GM21367 (cell line): ENCODE measurements at regions not wholly inside any gene's neighbourhood (a gene's known extent, or its start where the extent isn't known, plus 50 kb on each side); places are given as distances from the start of the nearest gene placed in this dataset.
"Not testable (repeated sequence)": the region's sequence is repeated elsewhere in the genome, so short reads cannot be mapped to it uniquely, and the experiment has no call there.

Source experiments
- ATAC-seq: cut with Tn5 transposase; IDR thresholded peaks from one replicate; pipeline ENCODE4 v1.9.1; 2021; ENCODE audit not compliant: unreplicated experiment

GRCh38 chr1:5198328-5198727 is 543.9 kb downstream of the AJAP1 start:
- no peak for ATAC-seq

GRCh38 chr1:5191470-5191869 is 537.1 kb downstream of the AJAP1 start:
- ATAC-seq = no peak

- no peak for ATAC-seq
Observed at GRCh38 chr1:5189384-5189783, 535.0 kb downstream of the AJAP1 start.

- ATAC-seq = no peak
Observed at GRCh38 chr1:5165762-5166161, 511.4 kb downstream of the AJAP1 start.

- no peak for ATAC-seq
Observed at GRCh38 chr1:5164158-5164557, 509.7 kb downstream of the AJAP1 start.

- ATAC-seq = no peak
Observed at GRCh38 chr1:5161372-5161771, 507.0 kb downstream of the AJAP1 start.

- ATAC-seq = no peak
Observed at GRCh38 chr1:5157175-5157574, 502.8 kb downstream of the AJAP1 start.

GRCh38 chr1:5156416-5157120 is 502.2 kb downstream of the AJAP1 start:
- ATAC-seq = no peak

- ATAC-seq = no peak
Observed at GRCh38 chr1:5151511-5151910, 497.1 kb downstream of the AJAP1 start.

GRCh38 chr1:5150191-5150590 is 495.8 kb downstream of the AJAP1 start:
- ATAC-seq = no peak

- no peak for ATAC-seq
Observed at GRCh38 chr1:5147806-5148205, 493.4 kb downstream of the AJAP1 start.

- ATAC-seq = no peak
Observed at GRCh38 chr1:5142389-5142788, 488.0 kb downstream of the AJAP1 start.

- no peak for ATAC-seq
Observed at GRCh38 chr1:5141750-5142149, 487.3 kb downstream of the AJAP1 start.

GRCh38 chr1:5140962-5141361 is 486.6 kb downstream of the AJAP1 start:
- ATAC-seq = no peak

- ATAC-seq = no peak
Observed at GRCh38 chr1:5140136-5140535, 485.7 kb downstream of the AJAP1 start.

- no peak for ATAC-seq
Observed at GRCh38 chr1:5129746-5130355, 475.4 kb downstream of the AJAP1 start.

GRCh38 chr1:5125208-5125607 is 470.8 kb downstream of the AJAP1 start:
- ATAC-seq = no peak

GRCh38 chr1:5120559-5120958 is 466.1 kb downstream of the AJAP1 start:
- ATAC-seq = no peak

- no peak for ATAC-seq
Observed at GRCh38 chr1:5119366-5120234, 465.2 kb downstream of the AJAP1 start.

- ATAC-seq = not testable (repeated sequence)
Observed at GRCh38 chr1:5118771-5119170, 464.4 kb downstream of the AJAP1 start.

- not testable (repeated sequence) for ATAC-seq
Observed at GRCh38 chr1:5118292-5118691, 463.9 kb downstream of the AJAP1 start.

- ATAC-seq = no peak
Observed at GRCh38 chr1:5111581-5111980, 457.2 kb downstream of the AJAP1 start.
